Left lung (tissue), 4 donors: ENCODE measurements at regions not wholly inside any gene's neighbourhood (a gene's known extent, or its start where the extent isn't known, plus 50 kb on each side); places are given as distances from the start of the nearest gene placed in this dataset.
"Not testable (repeated sequence)": the region's sequence is repeated elsewhere in the genome, so short reads cannot be mapped to it uniquely, and the experiment has no call there.

Experiments used
- ATAC-seq: fragments of 200-7000 bp; cut with Tn5 transposase; one replicate; pipeline ENCODE4 v1.9.1; 2020; ENCODE audit warnings: moderate library complexity
- DNase-seq, 4 donors: peaks; one replicate each; pipeline ENCODE4 v3.0.0-alpha.2; 2013 to 2020
- H3K27ac ChIP-seq, 2 donors: fragments of 200-600 bp; sonication (generic) in 1 of 2; one replicate each; pipeline versions ENCODE4 v1.5.0 to v1.8.0; 2020 to 2021
- H3K27me3 ChIP-seq, 2 donors: fragments of 200-600 bp; sonication (generic) in 1 of 2; one replicate each; pipeline versions ENCODE4 v1.5.0 to v1.8.0; 2020 to 2021
- H3K36me3 ChIP-seq, 2 donors: fragments of 200-600 bp; sonication (generic) in 1 of 2; one replicate each; pipeline versions ENCODE4 v1.5.0 to v1.8.0; 2020 to 2021
- H3K4me1 ChIP-seq, 2 donors: fragments of 200-600 bp; one replicate each; pipeline ENCODE4 v1.8.0; 2021
- H3K4me3 ChIP-seq, 2 donors: fragments of 200-600 bp; sonication (generic) in 1 of 2; one replicate each; pipeline versions ENCODE4 v1.5.0 to v1.8.0; 2020 to 2021; ENCODE audit warnings: mild to moderate bottlenecking in 1 of 2
- H3K9me3 ChIP-seq, 2 donors: fragments of 200-600 bp; sonication (generic) in 1 of 2; one replicate each; pipeline versions ENCODE4 v1.5.0 to v1.8.0; 2020 to 2021
- intact Hi-C, 2 donors: fragments of 100-400 bp; cut with DNase I; formaldehyde crosslinking; loops; one replicate each; pipeline versions ENCODE4 v1.11.2 to v1.14.2; 2022
- donor health status: DM: no; HTN: yes; CAD: no.
- donor health status: DM: no; HTN: no; CAD: no.

GRCh38 chr11:67940440-67940839, 63.5 kb downstream of the UNC93B1 start:
- H3K4me1 ChIP-seq, H3K27ac ChIP-seq, H3K27me3 ChIP-seq, DNase-seq, H3K9me3 ChIP-seq, H3K36me3 ChIP-seq, H3K4me3 ChIP-seq, ATAC-seq, intact Hi-C loops: not testable (repeated sequence)

GRCh38 chr11:67938964-67939363, 64.9 kb downstream of the UNC93B1 start:
- intact Hi-C loops, H3K27me3 ChIP-seq, H3K36me3 ChIP-seq, H3K4me1 ChIP-seq, ATAC-seq, H3K4me3 ChIP-seq, H3K27ac ChIP-seq, DNase-seq, H3K9me3 ChIP-seq: not testable (repeated sequence)

- H3K27ac ChIP-seq, intact Hi-C loops, ATAC-seq, H3K4me3 ChIP-seq, H3K27me3 ChIP-seq, H3K36me3 ChIP-seq, DNase-seq, H3K9me3 ChIP-seq, H3K4me1 ChIP-seq: not testable (repeated sequence)
Observed at GRCh38 chr11:67938371-67938770, 65.5 kb downstream of the UNC93B1 start.

GRCh38 chr11:67923565-67923964, 80.3 kb downstream of the UNC93B1 start:
- ATAC-seq, H3K4me1 ChIP-seq, DNase-seq, H3K27me3 ChIP-seq, intact Hi-C loops, H3K36me3 ChIP-seq, H3K27ac ChIP-seq, H3K9me3 ChIP-seq, H3K4me3 ChIP-seq: not testable (repeated sequence)

- H3K4me1 ChIP-seq, H3K27ac ChIP-seq, DNase-seq, H3K9me3 ChIP-seq, H3K36me3 ChIP-seq, H3K27me3 ChIP-seq, H3K4me3 ChIP-seq, intact Hi-C loops, ATAC-seq: not testable (repeated sequence)
Observed at GRCh38 chr11:67920546-67920945, 83.4 kb downstream of the UNC93B1 start.

- intact Hi-C loops, ATAC-seq, H3K27me3 ChIP-seq, H3K4me1 ChIP-seq, H3K36me3 ChIP-seq, H3K4me3 ChIP-seq, H3K27ac ChIP-seq, DNase-seq, H3K9me3 ChIP-seq: not testable (repeated sequence)
Observed at GRCh38 chr11:67912184-67912583, 91.7 kb downstream of the UNC93B1 start.

- ATAC-seq, H3K27ac ChIP-seq, H3K4me1 ChIP-seq, H3K27me3 ChIP-seq, H3K36me3 ChIP-seq, H3K4me3 ChIP-seq, DNase-seq, intact Hi-C loops, H3K9me3 ChIP-seq: not testable (repeated sequence)
Observed at GRCh38 chr11:67911211-67911610, 92.7 kb downstream of the UNC93B1 start.

GRCh38 chr11:67910803-67911202, 93.1 kb downstream of the UNC93B1 start:
- H3K4me1 ChIP-seq, H3K36me3 ChIP-seq, intact Hi-C loops, H3K27me3 ChIP-seq, ATAC-seq, H3K9me3 ChIP-seq, H3K4me3 ChIP-seq, DNase-seq, H3K27ac ChIP-seq: not testable (repeated sequence)

GRCh38 chr11:67906969-67907368, 96.9 kb downstream of the UNC93B1 start:
- H3K9me3 ChIP-seq, ATAC-seq, DNase-seq, H3K4me1 ChIP-seq, intact Hi-C loops, H3K27me3 ChIP-seq, H3K4me3 ChIP-seq, H3K27ac ChIP-seq, H3K36me3 ChIP-seq: not testable (repeated sequence)

GRCh38 chr11:67899462-67899861, 104.4 kb downstream of the UNC93B1 start:
- intact Hi-C loops, H3K27ac ChIP-seq, H3K4me3 ChIP-seq, ATAC-seq, H3K27me3 ChIP-seq, H3K36me3 ChIP-seq, H3K4me1 ChIP-seq, H3K9me3 ChIP-seq: not testable (repeated sequence)
- peak in 1 of 4 donors; percentile 33 for DNase-seq

GRCh38 chr11:67893487-67893886, 110.4 kb downstream of the UNC93B1 start:
- ATAC-seq, H3K4me1 ChIP-seq, H3K36me3 ChIP-seq, DNase-seq, H3K9me3 ChIP-seq, H3K27me3 ChIP-seq, intact Hi-C loops, H3K4me3 ChIP-seq, H3K27ac ChIP-seq: not testable (repeated sequence)

GRCh38 chr11:67889646-67890045, 114.3 kb downstream of the UNC93B1 start:
- H3K9me3 ChIP-seq, DNase-seq, H3K27me3 ChIP-seq, ATAC-seq, intact Hi-C loops, H3K4me1 ChIP-seq, H3K36me3 ChIP-seq, H3K27ac ChIP-seq, H3K4me3 ChIP-seq: not testable (repeated sequence)

GRCh38 chr11:67888056-67888455, 115.8 kb downstream of the UNC93B1 start:
- H3K4me3 ChIP-seq, DNase-seq, H3K4me1 ChIP-seq, H3K9me3 ChIP-seq, H3K36me3 ChIP-seq, H3K27ac ChIP-seq, ATAC-seq, intact Hi-C loops, H3K27me3 ChIP-seq: not testable (repeated sequence)

- H3K36me3 ChIP-seq, ATAC-seq, H3K27ac ChIP-seq, intact Hi-C loops, H3K9me3 ChIP-seq, H3K4me3 ChIP-seq, H3K27me3 ChIP-seq, H3K4me1 ChIP-seq, DNase-seq: not testable (repeated sequence)
Observed at GRCh38 chr11:67886672-67887071, 117.2 kb downstream of the UNC93B1 start.
